ENCODE measurements at regions not wholly inside any gene's neighbourhood (a gene's known extent, or its start where the extent isn't known, plus 50 kb on each side); places are given as distances from the start of the nearest gene placed in this dataset.

DNA sequence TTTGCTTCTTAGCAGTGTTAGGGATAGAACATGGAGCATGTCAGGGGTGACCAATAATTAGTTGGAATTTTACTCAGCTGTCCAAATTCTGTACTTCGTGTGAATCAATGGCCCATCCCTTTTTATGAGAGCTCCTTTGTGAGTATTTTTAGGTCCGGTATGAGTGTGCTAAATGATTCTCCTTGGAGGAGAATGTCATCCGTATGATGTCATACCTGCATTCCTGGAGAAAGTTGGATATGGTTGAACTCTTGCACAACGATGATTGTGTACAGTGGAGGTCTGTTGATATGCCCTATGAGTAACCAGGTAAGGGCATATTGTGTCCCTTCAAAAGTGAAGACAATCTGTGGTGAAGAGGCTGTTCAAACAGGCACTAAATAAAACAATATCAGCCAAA is 400.8 kb downstream of the GXYLT1 start:
- Histone ChIP-seq H3K4me1 (ENCODE audit: control insufficient read depth, insufficient read depth, low read length) (no peaks in the 10 kb centered on the region), H3K27ac (ENCODE audit: low read length) (no peak overlapping the region), H3K27me3 (ENCODE audit: control insufficient read depth, insufficient read depth, low read length) (no peaks in the 10 kb centered on the region), H3K36me3 (ENCODE audit: control insufficient read depth, insufficient read depth, low read length) (no peaks in the 10 kb centered on the region), H3K4me3 (ENCODE audit: low read length) (no peak overlapping the region), H3K9me3 (replicated peaks; ENCODE audit: control insufficient read depth, low read depth, low read length) (no peaks in the 10 kb centered on the region)
- WGBS (ENCODE audit: insufficient coverage), result 40% methylated on average over 2 of the region's 4 CpGs
- DNase-seq, result no peak

DNA sequence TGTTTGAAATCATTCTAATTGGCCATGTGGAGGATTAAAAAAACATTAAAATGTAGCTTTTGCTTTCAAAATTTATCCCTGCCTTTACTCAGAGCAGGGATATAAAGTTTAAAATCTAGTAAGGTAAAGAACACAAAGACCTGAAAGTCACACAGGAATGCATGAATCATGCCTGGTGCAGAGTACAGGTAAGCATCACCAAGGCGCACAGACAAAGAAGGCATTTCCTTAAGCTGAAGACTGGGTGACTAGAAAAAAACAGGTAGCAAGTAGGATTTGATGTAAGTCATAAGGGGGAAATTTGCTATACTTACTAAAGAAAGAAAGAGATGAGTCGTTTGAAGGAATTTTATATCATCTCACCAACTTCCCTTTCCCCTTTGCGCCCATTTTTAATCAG is 405.6 kb downstream of the GXYLT1 start:
- no peaks in the 10 kb centered on the region for H3K4me1 ChIP-seq (ENCODE audit: control insufficient read depth, insufficient read depth, low read length)
- WGBS (ENCODE audit: insufficient coverage), result 60% methylated on average over 1 of the region's 3 CpGs
- H3K9me3 ChIP-seq (replicated peaks; ENCODE audit: control insufficient read depth, low read depth, low read length), result no peaks in the 10 kb centered on the region
- H3K36me3 ChIP-seq (ENCODE audit: control insufficient read depth, insufficient read depth, low read length), result no peaks in the 10 kb centered on the region
- no peak for DNase-seq
- no peak overlapping the region for H3K4me3 ChIP-seq (ENCODE audit: low read length)
- H3K27me3 ChIP-seq (ENCODE audit: control insufficient read depth, insufficient read depth, low read length), result no peaks in the 10 kb centered on the region
- no peak overlapping the region for H3K27ac ChIP-seq (ENCODE audit: low read length)

DNA sequence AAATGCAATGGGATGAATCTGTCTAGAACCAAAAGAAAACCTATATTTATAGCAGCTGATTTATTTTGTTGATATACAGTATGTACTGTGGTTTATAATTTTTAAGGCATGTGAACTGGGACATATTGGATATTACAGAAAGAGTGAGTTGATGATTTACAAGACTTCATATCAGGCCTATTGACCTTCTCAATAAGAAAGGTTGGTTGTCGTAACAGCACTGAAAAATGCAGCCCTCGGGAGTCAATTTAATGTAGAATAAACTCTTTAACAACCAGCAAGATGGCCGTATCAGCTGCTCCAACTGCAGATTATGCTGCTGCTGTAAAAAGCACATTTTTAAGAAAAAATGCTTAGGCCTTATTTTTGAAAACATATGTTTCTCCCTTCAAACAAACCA is 407.3 kb downstream of the GXYLT1 start:
- no peak overlapping the region for H3K4me3 ChIP-seq (ENCODE audit: low read length)
- H3K27me3 ChIP-seq (ENCODE audit: control insufficient read depth, insufficient read depth, low read length), result no peaks in the 10 kb centered on the region
- no peaks in the 10 kb centered on the region for H3K4me1 ChIP-seq (ENCODE audit: control insufficient read depth, insufficient read depth, low read length)
- no peaks in the 10 kb centered on the region for H3K9me3 ChIP-seq (replicated peaks; ENCODE audit: control insufficient read depth, low read depth, low read length)
- no peak overlapping the region for H3K27ac ChIP-seq (ENCODE audit: low read length)
- WGBS (ENCODE audit: insufficient coverage), result no CpG with 5 or more reads among the region's 3 CpGs
- no peaks in the 10 kb centered on the region for H3K36me3 ChIP-seq (ENCODE audit: control insufficient read depth, insufficient read depth, low read length)
- DNase-seq, result no peak

DNA sequence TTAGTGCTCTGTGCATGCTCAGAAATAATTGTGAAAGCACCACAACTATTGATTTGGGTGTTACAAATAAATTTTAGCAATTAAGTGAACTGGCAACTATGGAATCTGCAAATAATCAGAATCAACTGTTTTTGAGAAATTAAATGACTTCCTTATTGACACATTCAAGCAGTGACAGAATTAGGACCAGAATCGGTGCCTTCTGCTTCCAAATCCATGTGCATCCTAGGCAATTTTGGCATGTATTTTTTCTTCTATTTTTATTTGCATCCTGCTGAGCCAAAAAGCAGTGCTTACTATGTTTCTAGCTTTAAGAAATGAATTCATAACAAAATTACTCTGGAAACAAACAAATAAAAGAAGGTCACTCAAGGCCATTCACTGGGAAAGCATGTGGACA is 408.2 kb downstream of the GXYLT1 start:
- Histone ChIP-seq H3K4me3 (ENCODE audit: low read length) (no peak overlapping the region), H3K27me3 (ENCODE audit: control insufficient read depth, insufficient read depth, low read length) (no peaks in the 10 kb centered on the region), H3K27ac (ENCODE audit: low read length) (no peak overlapping the region), H3K4me1 (ENCODE audit: control insufficient read depth, insufficient read depth, low read length) (no peaks in the 10 kb centered on the region), H3K9me3 (replicated peaks; ENCODE audit: control insufficient read depth, low read depth, low read length) (no peaks in the 10 kb centered on the region), H3K36me3 (ENCODE audit: control insufficient read depth, insufficient read depth, low read length) (no peaks in the 10 kb centered on the region)
- peak; percentile 19 for DNase-seq
- 100% methylated on average over 1 of the region's 1 CpG for WGBS (ENCODE audit: insufficient coverage)

DNA sequence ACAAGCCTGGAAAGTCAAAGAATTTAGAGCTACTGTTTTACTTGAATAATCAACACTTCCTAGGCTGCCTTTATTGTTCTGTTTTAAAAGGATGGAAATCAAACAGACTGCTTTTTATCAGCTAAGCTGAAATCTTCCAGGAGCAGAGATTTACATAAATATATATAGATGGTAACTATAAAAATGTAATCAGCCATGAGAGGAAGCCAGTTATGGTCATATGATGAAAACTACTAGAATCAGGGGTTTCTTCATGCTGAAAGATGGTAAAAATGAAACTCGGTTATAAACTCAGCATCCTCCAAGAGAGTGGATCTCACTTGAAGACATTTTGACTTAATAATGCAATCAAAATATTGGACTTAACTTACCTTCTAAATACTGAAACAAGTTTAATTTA is 413.0 kb downstream of the GXYLT1 start:
- Histone ChIP-seq H3K36me3 (ENCODE audit: control insufficient read depth, insufficient read depth, low read length) (no peaks in the 10 kb centered on the region), H3K4me1 (ENCODE audit: control insufficient read depth, insufficient read depth, low read length) (no peaks in the 10 kb centered on the region), H3K27me3 (ENCODE audit: control insufficient read depth, insufficient read depth, low read length) (no peaks in the 10 kb centered on the region), H3K4me3 (ENCODE audit: low read length) (no peak overlapping the region), H3K27ac (ENCODE audit: low read length) (no peak overlapping the region), H3K9me3 (replicated peaks; ENCODE audit: control insufficient read depth, low read depth, low read length) (no peaks in the 10 kb centered on the region)
- DNase-seq, result no peak
- no CpG with 5 or more reads among the region's 1 CpG for WGBS (ENCODE audit: insufficient coverage)

DNA sequence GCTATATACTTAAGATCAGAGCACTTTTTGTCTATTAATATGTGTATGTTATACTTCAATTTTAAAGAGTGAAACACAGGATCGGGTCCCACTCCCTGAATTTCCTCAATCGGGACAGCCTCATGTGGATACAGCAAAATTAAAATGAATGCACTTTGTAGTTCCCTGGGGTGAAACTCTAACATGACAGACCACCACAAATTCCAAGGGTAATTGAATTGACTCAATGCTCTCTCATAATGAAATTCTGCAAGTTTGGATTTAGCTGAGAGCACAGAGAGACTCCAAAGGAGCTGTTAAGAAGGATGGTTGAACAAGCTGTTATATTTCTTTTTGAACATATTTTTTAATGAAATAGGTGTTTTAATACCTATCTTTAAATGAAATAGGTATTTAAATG is 413.6 kb downstream of the GXYLT1 start:
- DNase-seq, result no peak
- no peaks in the 10 kb centered on the region for H3K27me3 ChIP-seq (ENCODE audit: control insufficient read depth, insufficient read depth, low read length)
- no peaks in the 10 kb centered on the region for H3K36me3 ChIP-seq (ENCODE audit: control insufficient read depth, insufficient read depth, low read length)
- H3K4me3 ChIP-seq (ENCODE audit: low read length), result no peak overlapping the region
- H3K4me1 ChIP-seq (ENCODE audit: control insufficient read depth, insufficient read depth, low read length), result no peaks in the 10 kb centered on the region
- H3K9me3 ChIP-seq (replicated peaks; ENCODE audit: control insufficient read depth, low read depth, low read length), result no peaks in the 10 kb centered on the region
- H3K27ac ChIP-seq (ENCODE audit: low read length), result no peak overlapping the region
- WGBS (ENCODE audit: insufficient coverage), result no CpG with 5 or more reads among the region's 2 CpGs

DNA sequence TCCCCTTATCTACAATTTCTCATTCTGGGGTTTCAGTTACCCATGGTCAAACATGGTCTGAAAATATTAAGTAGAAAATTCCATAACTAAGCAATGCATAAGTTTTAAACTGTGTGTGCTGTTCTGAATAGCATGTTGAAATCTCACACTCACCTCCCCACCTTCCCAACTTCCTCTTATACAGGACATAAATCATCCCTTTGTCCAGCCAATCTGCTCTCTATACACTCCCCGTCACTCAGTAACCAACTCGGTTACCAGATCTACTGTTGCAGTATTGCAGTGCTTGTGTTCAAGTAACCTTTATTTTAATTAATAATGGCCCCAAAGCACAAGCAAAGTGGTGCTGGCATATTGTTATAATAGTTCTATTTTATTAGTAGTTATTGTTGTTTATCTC is 420.5 kb downstream of the GXYLT1 start:
- Histone ChIP-seq H3K9me3 (replicated peaks; ENCODE audit: control insufficient read depth, low read depth, low read length) (no peaks in the 10 kb centered on the region), H3K27ac (ENCODE audit: low read length) (no peak overlapping the region), H3K27me3 (ENCODE audit: control insufficient read depth, insufficient read depth, low read length) (no peaks in the 10 kb centered on the region), H3K36me3 (ENCODE audit: control insufficient read depth, insufficient read depth, low read length) (no peaks in the 10 kb centered on the region), H3K4me3 (ENCODE audit: low read length) (no peak overlapping the region), H3K4me1 (ENCODE audit: control insufficient read depth, insufficient read depth, low read length) (no peaks in the 10 kb centered on the region)
- DNase-seq, result no peak
- WGBS (ENCODE audit: insufficient coverage), result no CpG with 5 or more reads among the region's 2 CpGs

DNA sequence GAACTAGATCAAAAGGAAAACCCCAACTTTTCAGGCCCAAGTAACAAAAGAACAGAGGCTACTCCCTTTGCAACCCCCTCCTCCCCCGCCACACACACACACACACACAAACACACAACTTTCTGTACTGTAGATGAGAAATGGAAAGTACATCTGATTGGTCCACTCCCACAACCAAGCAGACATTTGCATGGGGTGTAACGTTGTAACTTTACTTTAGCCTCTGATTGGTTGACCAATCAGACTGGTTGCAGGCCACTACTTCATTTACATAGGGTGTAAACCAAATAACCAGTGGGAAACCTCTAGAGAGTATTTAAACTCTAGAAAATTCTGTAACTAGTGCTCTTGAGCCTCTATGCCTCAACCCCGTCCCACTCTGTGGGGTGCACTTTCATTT is 425.5 kb downstream of the GXYLT1 start:
- H3K9me3 ChIP-seq (replicated peaks; ENCODE audit: control insufficient read depth, low read depth, low read length), result no peaks in the 10 kb centered on the region
- no peak overlapping the region for H3K4me3 ChIP-seq (ENCODE audit: low read length)
- DNase-seq, result no peak
- no peaks in the 10 kb centered on the region for H3K36me3 ChIP-seq (ENCODE audit: control insufficient read depth, insufficient read depth, low read length)
- no peak overlapping the region for H3K27ac ChIP-seq (ENCODE audit: low read length)
- H3K4me1 ChIP-seq (ENCODE audit: control insufficient read depth, insufficient read depth, low read length), result no peaks in the 10 kb centered on the region
- WGBS (ENCODE audit: insufficient coverage), result 78% methylated on average over 1 of the region's 3 CpGs
- no peaks in the 10 kb centered on the region for H3K27me3 ChIP-seq (ENCODE audit: control insufficient read depth, insufficient read depth, low read length)

DNA sequence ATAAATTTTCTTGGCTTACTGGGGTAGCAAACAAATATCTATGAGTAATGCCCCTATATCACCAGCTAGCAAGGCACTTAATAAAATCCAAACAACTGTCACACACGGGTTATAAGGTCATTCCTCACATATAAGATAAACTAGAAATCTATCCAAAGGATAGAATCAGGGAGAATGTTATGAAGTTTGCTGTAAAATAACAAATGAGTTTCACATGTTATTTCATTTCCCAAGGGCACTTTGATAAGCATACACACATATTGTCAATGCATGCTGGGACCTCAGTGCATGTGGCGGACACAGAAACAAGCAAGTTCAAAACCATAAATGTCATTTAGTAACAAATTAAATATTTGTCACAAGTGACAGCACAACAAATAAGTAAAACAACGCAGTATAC is 429.4 kb downstream of the GXYLT1 start:
- WGBS (ENCODE audit: insufficient coverage), result no CpG with 5 or more reads among the region's 3 CpGs

DNA sequence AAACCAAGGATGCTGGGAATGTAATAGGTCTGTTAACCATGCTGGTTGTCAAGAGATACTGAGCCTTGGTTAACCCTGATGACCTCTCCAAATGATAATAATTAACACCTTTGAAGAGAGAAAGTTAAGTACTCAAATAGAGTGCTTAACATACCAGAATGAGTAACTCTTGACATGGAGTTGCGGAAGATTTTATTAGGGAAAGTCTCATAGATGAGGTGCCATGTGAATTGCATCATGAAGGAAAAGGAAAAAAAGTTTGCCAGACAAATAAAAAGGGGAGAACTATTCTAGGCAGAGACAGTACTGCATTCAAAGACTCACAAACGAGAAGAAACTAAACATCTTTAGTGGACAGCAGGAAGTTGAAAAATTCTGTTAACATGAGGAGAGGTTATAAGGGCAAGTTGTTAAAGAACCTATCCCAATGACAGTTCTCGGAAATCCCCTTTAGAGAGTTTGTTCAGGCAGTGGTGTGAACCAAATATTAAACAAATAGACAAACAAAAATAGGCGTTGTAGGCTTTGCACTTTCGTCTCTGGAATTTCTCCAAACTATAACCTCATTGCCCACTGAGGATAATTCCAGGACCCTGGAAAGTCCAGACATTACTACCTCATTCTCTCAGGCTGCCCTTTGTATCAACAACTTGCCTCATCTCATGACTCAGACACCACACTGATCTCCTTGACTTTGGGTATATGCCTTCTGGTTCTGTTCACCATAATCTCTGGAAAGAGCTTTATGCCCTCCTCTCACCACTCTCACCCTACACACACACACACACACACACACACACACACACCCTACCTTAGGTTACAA is 435.0 kb downstream of the GXYLT1 start:
- Histone ChIP-seq H3K36me3 (ENCODE audit: control insufficient read depth, insufficient read depth, low read length) (no peaks in the 10 kb centered on the region), H3K27me3 (ENCODE audit: control insufficient read depth, insufficient read depth, low read length) (no peaks in the 10 kb centered on the region), H3K4me3 (ENCODE audit: low read length) (no peak overlapping the region), H3K9me3 (replicated peaks; ENCODE audit: control insufficient read depth, low read depth, low read length) (no peaks in the 10 kb centered on the region), H3K27ac (ENCODE audit: low read length) (no peak overlapping the region), H3K4me1 (ENCODE audit: control insufficient read depth, insufficient read depth, low read length) (no peaks in the 10 kb centered on the region)
- peak; percentile 62 for DNase-seq
- WGBS (ENCODE audit: insufficient coverage), result 38% methylated on average over 2 of the region's 5 CpGs

More for the DNA sequence above, 429.4 kb downstream of the GXYLT1 start:
- Histone ChIP-seq H3K36me3 (ENCODE audit: control insufficient read depth, insufficient read depth, low read length) (no peaks in the 10 kb centered on the region), H3K27me3 (ENCODE audit: control insufficient read depth, insufficient read depth, low read length) (no peaks in the 10 kb centered on the region), H3K4me3 (ENCODE audit: low read length) (no peak overlapping the region), H3K9me3 (replicated peaks; ENCODE audit: control insufficient read depth, low read depth, low read length) (no peaks in the 10 kb centered on the region), H3K4me1 (ENCODE audit: control insufficient read depth, insufficient read depth, low read length) (no peaks in the 10 kb centered on the region), H3K27ac (ENCODE audit: low read length) (no peak overlapping the region)
- DNase-seq, result peak; percentile 58

DNA sequence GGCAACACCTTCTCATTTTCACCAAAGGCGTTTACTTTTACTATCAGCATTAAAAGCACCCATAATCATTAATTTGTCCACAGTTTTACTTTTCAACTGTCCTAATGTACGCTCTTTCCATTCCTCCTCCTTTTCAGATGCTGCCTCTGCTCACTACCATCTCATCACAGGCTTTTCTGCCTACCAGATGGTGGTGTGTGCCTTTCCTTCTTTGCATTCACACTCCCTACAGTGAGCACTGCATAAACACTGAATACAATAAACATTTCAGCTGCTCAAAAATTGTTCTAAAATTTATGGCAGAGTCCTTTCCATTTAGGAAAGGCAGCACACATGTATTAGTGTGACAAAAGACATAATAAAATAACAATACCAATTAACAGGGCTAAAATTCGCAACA is 435.7 kb downstream of the GXYLT1 start:
- Histone ChIP-seq H3K27ac (ENCODE audit: low read length) (no peak overlapping the region), H3K27me3 (ENCODE audit: control insufficient read depth, insufficient read depth, low read length) (no peaks in the 10 kb centered on the region), H3K9me3 (replicated peaks; ENCODE audit: control insufficient read depth, low read depth, low read length) (no peaks in the 10 kb centered on the region), H3K4me1 (ENCODE audit: control insufficient read depth, insufficient read depth, low read length) (no peaks in the 10 kb centered on the region), H3K36me3 (ENCODE audit: control insufficient read depth, insufficient read depth, low read length) (no peaks in the 10 kb centered on the region), H3K4me3 (ENCODE audit: low read length) (no peak overlapping the region)
- 64% methylated on average over 2 of the region's 3 CpGs for WGBS (ENCODE audit: insufficient coverage)
- no peak for DNase-seq

Measured in muscle of leg (tissue), 3 donors.